A673 (cell line): ENCODE measurements at regions not wholly inside any gene's neighbourhood (a gene's known extent, or its start where the extent isn't known, plus 50 kb on each side); places are given as distances from the start of the nearest gene placed in this dataset.
A peak's percentile ranks its signal among the peaks of the same experiment; 100 is the strongest.

Experiments
- BruUV-seq: library from RNA; stranded (reverse); fragments of 400-500 nt; replicated peaks from 2 replicates; lab custom pipeline; 2021; lab: Mats Ljungman, UMichigan
- CTCF ChIA-PET: fragments of 300-600 bp; sonication (Branson Sonifier 250); formaldehyde crosslinking; loops from one replicate; lab custom pipeline; 2022; ENCODE audit warnings: antibody characterized with exemption; lab: Charles Lee
- POLR2A ChIA-PET: fragments of 300-600 bp; sonication (Branson Sonifier 250); formaldehyde crosslinking; loops from one replicate; lab custom pipeline; 2022; ENCODE audit warnings: antibody characterized with exemption; ENCODE audit not compliant: low non-redundant PET; lab: Charles Lee
- DNase-seq: peaks from one replicate; pipeline ENCODE4 v3.0.0-alpha.2; 2015; ENCODE audit warnings: low spot score
- H3K27ac ChIP-seq: fragments of 200-600 bp; sonication (generic); 2 replicates; pipeline ENCODE4 v1.5.1; 2016; ENCODE audit warnings: mixed run types, low read depth, mild to moderate bottlenecking, mixed read lengths, antibody characterized with exemption, low read length; ENCODE audit not compliant: poor library complexity, severe bottlenecking
- H3K27me3 ChIP-seq: fragments of 200-600 bp; sonication (generic); replicated peaks from 2 replicates; pipeline ENCODE4 v1.6.1; 2017; ENCODE audit warnings: mixed run types, low read depth, mild to moderate bottlenecking, mixed read lengths, antibody characterized with exemption, low read length; ENCODE audit not compliant: insufficient read depth, poor library complexity
- H3K36me3 ChIP-seq: fragments of 200-600 bp; sonication (generic); 2 replicates; pipeline ENCODE4 v1.6.1; 2016; ENCODE audit warnings: mixed run types, mild to moderate bottlenecking, mixed read lengths, antibody characterized with exemption, low read length; ENCODE audit not compliant: insufficient read depth, poor library complexity, severe bottlenecking
- H3K4me1 ChIP-seq: fragments of 200-600 bp; sonication (generic); 2 replicates; pipeline ENCODE4 v1.6.1; 2017; ENCODE audit warnings: mixed run types, mild to moderate bottlenecking, mixed read lengths, antibody characterized with exemption, low read length; ENCODE audit not compliant: insufficient read depth, poor library complexity, severe bottlenecking
- H3K4me3 ChIP-seq: fragments of 200-600 bp; sonication (generic); 2 replicates; pipeline ENCODE4 v1.5.1; 2016; ENCODE audit warnings: low read depth, mixed run types, mild to moderate bottlenecking, mixed read lengths, low read length; ENCODE audit not compliant: poor library complexity, severe bottlenecking
- H3K9me3 ChIP-seq: fragments of 200-600 bp; sonication (generic); 2 replicates; pipeline ENCODE4 v1.6.1; 2016; ENCODE audit warnings: mixed run types, low read depth, mild to moderate bottlenecking, mixed read lengths, antibody characterized with exemption, low read length; ENCODE audit not compliant: poor library complexity, severe bottlenecking
- CTCF ChIP-seq: fragments of 300-800, 200-600 bp; sonication (generic); conservative IDR thresholded peaks from 2 replicates; pipeline ENCODE4 v1.5.1; 2017; ENCODE audit warnings: low read depth, mild to moderate bottlenecking, antibody characterized with exemption, low read length, moderate library complexity, mixed read lengths
- EZH2 ChIP-seq: fragments of 200-600 bp; sonication (generic); IDR thresholded peaks from 2 replicates; pipeline ENCODE4 v1.6.1; 2017; ENCODE audit warnings: borderline replicate concordance, low read depth, mild to moderate bottlenecking, mixed read lengths, antibody characterized with exemption, low read length; ENCODE audit not compliant: poor library complexity, severe bottlenecking
- intact Hi-C: fragments of 100-400 bp; cut with micrococcal nuclease; formaldehyde crosslinking; loops from one replicate; pipeline ENCODE4 v1.10.0; 2022; ENCODE audit not compliant: unreplicated experiment

- no TSS peak for BruUV-seq
- no peak overlapping the region for H3K4me3 ChIP-seq
- no peaks in the 10 kb centered on the region for H3K27me3 ChIP-seq
- intact Hi-C loops, result no loop called here
- peaks cover 5% of the 10 kb centered on the region for H3K4me1 ChIP-seq
- H3K27ac ChIP-seq, result no peak overlapping the region
- H3K36me3 ChIP-seq, result no peaks in the 10 kb centered on the region
- POLR2A ChIA-PET, result no interaction called here
- TF ChIP-seq EZH2 (no peak), CTCF (no peak)
- H3K9me3 ChIP-seq, result no peaks in the 10 kb centered on the region
- CTCF ChIA-PET, result no interaction called here
- DNase-seq, result no peak
These were observed 197.0 kb downstream of the PHLDA1 start for GRCh38 chr12:75834591-75834990.

- H3K9me3 ChIP-seq, result no peaks in the 10 kb centered on the region
- no peak for TF ChIP-seq CTCF
- TF ChIP-seq EZH2, result no peak
- POLR2A ChIA-PET, result no interaction called here
- intact Hi-C loops, result no loop called here
- DNase-seq, result no peak
- H3K27me3 ChIP-seq, result no peaks in the 10 kb centered on the region
- peaks cover 5% of the 10 kb centered on the region for H3K4me1 ChIP-seq
- BruUV-seq, result no TSS peak
- no peak overlapping the region for H3K27ac ChIP-seq
- H3K4me3 ChIP-seq, result no peak overlapping the region
- no peaks in the 10 kb centered on the region for H3K36me3 ChIP-seq
- CTCF ChIA-PET, result no interaction called here
These were observed 198.3 kb downstream of the PHLDA1 start for GRCh38 chr12:75833268-75833667.

GRCh38 chr12:75831402-75831801 is 200.2 kb downstream of the PHLDA1 start:
- peak; percentile 26 for DNase-seq
- H3K4me1 ChIP-seq, result peaks cover 5% of the 10 kb centered on the region
- intact Hi-C loops, result no loop called here
- BruUV-seq, result no TSS peak
- H3K9me3 ChIP-seq, result no peaks in the 10 kb centered on the region
- no peaks in the 10 kb centered on the region for H3K36me3 ChIP-seq
- CTCF ChIA-PET, result no interaction called here
- no peak overlapping the region for H3K4me3 ChIP-seq
- TF ChIP-seq CTCF, result no peak
- TF ChIP-seq EZH2, result no peak
- H3K27me3 ChIP-seq, result no peaks in the 10 kb centered on the region
- H3K27ac ChIP-seq, result no peak overlapping the region
- POLR2A ChIA-PET, result no interaction called here
